ENCODE measurements at regions not wholly inside any gene's neighbourhood (a gene's known extent, or its start where the extent isn't known, plus 50 kb on each side); places are given as distances from the start of the nearest gene placed in this dataset.
"Not testable (repeated sequence)": the region's sequence is repeated elsewhere in the genome, so short reads cannot be mapped to it uniquely, and the experiment has no call there.

DNA sequence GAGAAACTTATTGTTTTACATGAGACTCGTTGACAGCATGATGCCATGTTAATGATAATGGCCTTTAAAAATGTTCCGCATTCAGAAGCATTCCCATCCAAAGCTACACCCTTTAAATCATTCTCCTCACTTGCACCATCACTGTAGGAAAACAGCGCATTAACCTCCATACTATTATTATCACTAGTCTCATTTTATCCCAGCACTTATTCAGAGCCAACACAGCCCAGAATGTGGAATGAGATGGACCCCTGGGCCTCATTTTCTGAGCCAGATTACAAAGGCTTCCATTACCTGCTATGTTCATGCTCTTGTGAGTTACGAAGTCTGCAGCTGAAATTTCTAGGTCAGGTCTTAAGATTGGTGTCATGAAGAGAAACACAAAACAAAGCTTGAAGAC, 159.4 kb downstream of the HS3ST3A1 start:
- DNase-seq = no peak

DNA sequence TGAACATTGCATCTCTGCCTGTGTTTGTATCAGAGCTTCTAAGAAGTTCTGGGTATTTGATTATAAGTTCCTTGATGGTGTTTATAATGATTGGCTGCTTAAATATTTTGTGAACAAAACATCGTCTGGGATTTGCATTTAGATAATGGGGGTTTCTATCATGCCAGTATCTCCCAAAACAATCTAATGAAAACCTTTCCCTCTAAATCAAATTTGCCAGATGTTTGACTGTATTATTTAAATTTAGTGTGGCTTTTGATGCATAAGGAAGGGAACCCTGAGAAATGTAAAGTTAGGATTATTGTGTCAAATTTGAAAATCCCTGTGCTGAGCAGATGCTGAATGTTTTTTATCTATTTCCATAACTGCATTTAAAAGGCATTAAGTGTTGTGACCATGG, 159.9 kb downstream of the HS3ST3A1 start:
- DNase-seq = no peak

- DNase-seq = no peak
These were observed 163.6 kb downstream of the HS3ST3A1 start for GRCh38 chr17:13437966-13438779.

- no peak for DNase-seq
These were observed 166.5 kb downstream of the HS3ST3A1 start for GRCh38 chr17:13435230-13435629.

- peak; percentile 6 for DNase-seq
These were observed 172.5 kb downstream of the HS3ST3A1 start for GRCh38 chr17:13429201-13429600.

GRCh38 chr17:13428611-13429042, 173.1 kb downstream of the HS3ST3A1 start:
- DNase-seq = no peak

DNA sequence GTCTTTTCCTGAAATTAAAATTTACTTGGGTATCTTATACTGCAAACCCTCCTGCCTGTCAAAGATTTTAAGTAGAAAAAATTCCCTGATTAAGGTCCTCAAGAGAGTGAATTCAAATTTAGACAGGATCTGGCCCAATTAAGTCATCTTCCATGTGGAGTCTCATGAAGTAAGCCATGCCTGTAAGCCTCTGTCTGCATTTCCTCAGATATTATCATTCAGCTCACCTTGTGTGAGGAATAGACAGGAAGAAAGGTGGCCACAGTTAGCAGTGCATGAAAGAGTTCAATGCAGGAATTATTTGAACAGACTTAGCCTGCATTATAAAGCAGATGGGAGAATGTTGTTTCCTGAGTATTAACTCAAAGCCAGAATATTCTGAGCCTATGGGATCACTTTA, 174.7 kb downstream of the HS3ST3A1 start:
- no peak for DNase-seq

- DNase-seq = no peak
These were observed 176.3 kb downstream of the HS3ST3A1 start for GRCh38 chr17:13425390-13425789.

DNA sequence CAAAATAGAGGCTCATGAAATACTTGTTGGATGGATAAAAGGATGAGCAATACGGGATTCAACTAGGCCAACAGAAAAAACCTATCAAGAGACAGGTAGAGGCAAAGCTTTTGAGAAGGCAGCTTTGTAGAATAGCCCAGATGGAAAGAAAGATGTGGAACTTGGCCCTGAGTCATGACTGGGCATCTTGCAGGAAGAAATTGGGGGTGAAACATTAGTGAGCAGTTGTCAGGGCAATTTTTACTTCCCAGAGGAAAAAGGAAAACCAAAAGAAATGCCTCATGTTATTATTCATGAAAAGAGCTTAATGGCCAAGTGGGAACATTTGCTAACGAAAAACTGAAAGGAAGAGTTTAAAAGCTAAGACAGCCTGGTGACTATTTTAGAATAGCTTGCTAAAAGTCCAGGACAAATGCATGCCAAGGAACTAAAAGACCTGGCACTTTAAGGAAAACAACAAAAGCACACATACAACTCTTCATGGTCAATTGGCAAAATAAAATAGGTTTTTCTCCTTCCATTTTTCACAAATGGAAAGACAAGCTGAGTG, 180.1 kb downstream of the HS3ST3A1 start:
- DNase-seq = no peak

GRCh38 chr17:13420878-13421277, 180.9 kb downstream of the HS3ST3A1 start:
- no peak for DNase-seq

GRCh38 chr17:13420418-13420826, 181.3 kb downstream of the HS3ST3A1 start:
- no peak for DNase-seq

DNA sequence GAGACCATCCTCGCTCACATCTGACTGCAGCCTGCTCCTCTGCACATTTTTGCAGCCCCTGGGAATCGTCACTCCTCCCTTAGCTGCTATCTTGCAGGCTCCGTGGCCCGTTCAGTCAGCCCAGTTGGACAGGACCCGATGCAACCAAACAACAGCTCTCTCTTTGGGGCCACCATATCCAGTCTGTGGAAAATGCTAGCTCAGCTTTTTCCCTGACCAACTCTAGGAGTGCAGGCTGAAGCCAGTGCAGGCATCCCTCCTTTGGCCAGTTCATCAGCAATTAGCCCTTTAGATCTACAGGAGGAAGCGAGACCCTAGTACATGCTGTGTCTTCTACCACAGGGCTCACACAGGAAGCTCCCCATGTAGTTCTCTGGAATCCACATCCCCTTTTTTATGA, 182.1 kb downstream of the HS3ST3A1 start:
- DNase-seq = no peak

- no peak for DNase-seq
These were observed 182.8 kb downstream of the HS3ST3A1 start for GRCh38 chr17:13418891-13419290.

GRCh38 chr17:13417381-13417950, 184.3 kb downstream of the HS3ST3A1 start:
- DNase-seq = no peak

- no peak for DNase-seq
These were observed 184.9 kb downstream of the HS3ST3A1 start for GRCh38 chr17:13416748-13417363.

- DNase-seq = no peak
These were observed 185.8 kb downstream of the HS3ST3A1 start for GRCh38 chr17:13415871-13416416.

DNA sequence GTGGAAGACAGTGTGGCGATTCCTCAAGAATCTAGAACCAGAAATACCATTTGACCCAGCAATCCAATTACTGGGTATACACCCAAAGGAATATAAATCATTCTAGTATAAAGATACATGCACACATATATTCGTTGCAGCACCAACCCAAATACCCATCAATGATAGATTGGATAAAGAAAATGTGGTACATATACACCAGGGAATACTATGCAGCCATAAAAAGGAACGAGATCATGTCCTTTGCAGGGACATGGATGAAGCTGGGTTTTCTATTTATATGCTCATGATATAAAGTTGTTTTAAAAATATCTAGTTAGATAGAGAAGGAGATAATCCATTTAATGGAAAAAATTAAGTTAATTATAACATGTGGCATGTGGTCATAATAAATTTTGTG, 186.5 kb downstream of the HS3ST3A1 start:
- not testable (repeated sequence) for DNase-seq

DNA sequence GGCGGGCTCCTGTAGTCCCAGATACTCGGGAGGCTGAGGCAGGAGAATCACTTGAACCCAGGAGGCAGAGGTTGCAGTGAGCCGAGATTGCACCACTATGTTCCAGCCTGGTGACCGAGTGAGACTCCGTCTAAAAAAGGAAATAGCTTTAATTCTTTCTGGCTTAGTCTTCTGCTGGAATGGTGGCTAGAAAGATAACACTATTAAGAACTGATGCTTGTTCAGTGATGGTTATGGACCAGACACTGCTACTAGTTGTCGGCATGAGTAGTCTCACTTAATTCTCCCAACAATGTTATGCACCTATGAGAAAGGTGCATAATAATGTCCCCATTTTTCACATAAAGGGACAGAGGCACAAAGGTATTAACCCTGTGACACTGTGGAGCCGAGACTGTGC, 188.7 kb downstream of the HS3ST3A1 start:
- DNase-seq = no peak

DNA sequence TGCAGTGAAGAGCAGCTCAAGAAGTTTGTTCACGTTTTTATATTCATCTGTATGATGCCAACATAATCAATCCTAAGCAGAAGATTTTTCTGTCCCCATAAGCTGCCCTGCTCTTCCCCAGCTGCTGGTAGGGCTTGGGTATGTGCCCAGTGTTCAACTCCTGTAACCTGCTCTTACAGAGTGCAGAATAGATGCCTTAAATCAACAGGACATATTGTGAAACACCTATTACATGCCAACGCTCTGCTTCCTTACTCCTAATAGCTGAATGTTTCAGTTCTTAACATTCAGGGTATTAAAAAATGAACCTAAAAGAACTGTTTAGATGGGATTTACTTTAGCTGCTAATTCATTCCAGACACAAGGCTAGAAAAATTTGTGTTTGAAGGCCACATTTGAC, 190.9 kb downstream of the HS3ST3A1 start:
- DNase-seq = no peak

DNA sequence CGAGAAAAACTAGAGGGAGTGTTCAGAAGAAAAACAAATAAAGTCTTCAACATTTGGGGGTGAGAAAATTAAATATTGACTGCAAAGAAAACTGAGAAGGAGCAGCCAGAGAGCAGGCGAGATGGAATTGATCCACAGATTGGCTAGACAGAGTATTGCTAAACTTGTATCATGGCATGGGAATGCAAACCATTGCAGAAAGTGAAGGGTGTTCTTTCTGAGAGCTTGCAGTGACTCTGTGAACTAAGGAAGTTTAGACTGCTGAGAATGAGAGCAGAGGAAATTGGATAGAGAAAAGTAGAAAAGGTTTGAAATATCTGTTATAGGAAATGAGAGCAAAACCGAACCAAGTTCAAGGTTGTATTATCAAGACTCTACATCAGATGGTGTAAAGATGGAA, 191.5 kb downstream of the HS3ST3A1 start:
- DNase-seq = no peak

GRCh38 chr17:13409455-13409854, 192.3 kb downstream of the HS3ST3A1 start:
- DNase-seq = no peak

DNA sequence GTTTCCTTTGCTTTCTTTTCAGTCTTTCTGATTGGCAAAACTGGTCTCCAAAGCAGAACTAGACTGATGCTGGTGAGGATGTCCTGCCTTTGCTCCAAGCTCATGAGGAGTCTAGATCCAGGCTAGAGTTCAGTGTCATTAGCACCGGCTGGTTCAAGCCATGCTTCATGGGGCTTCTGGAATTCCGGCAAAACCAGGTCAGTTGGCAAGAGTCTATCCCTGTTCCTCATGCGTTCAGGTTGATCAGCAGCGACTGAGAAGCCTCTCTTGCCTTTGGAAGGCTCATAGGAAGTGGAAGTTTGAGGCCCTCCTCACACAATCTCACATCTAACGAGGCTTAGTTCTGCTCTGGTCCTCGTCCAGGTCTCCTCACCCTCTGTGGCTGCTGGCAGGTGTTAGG, 194.3 kb downstream of the HS3ST3A1 start:
- no peak for DNase-seq

DNA sequence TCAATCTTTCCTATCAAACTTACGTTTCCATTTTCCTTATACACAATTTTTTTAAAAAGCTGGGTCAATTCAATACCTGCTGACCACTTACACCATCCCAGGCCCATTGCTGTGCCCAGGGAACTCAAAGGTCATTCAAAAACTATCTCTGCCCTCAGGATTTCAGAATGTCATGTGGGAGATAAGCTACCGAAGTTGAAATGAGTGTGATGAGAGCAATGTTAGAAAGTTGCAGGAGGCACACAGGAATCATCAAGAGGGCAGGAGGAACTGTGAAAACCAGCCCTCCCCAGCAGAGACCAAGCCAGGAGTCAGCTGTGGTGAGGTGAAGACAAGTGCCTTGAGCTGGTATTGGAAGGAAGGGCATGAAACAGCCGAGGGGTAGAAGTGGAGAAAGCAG, 195.9 kb downstream of the HS3ST3A1 start:
- no peak for DNase-seq

GRCh38 chr17:13405080-13405479, 196.6 kb downstream of the HS3ST3A1 start:
- no peak for DNase-seq
